Loucy (cell line): ENCODE measurements at regions not wholly inside any gene's neighbourhood (a gene's known extent, or its start where the extent isn't known, plus 50 kb on each side); places are given as distances from the start of the nearest gene placed in this dataset.

Source experiments
- H2AFZ ChIP-seq: fragments of 200-600 bp; sonication (generic); 2 replicates; pipeline ENCODE4 v1.6.0; 2016; ENCODE audit warnings: antibody characterized with exemption, mild to moderate bottlenecking, low read length, moderate library complexity
- H3F3A ChIP-seq: fragments of 200-600 bp; 2 replicates; pipeline ENCODE4 v1.6.0; 2016; ENCODE audit warnings: antibody characterized with exemption, low read depth, mild to moderate bottlenecking
- H3K27me3 ChIP-seq: fragments of 200-600 bp; sonication (generic); 2 replicates; pipeline ENCODE4 v1.6.1; 2014; ENCODE audit warnings: low read length, mild to moderate bottlenecking; ENCODE audit not compliant: insufficient read depth, poor library complexity, severe bottlenecking
- H3K36me3 ChIP-seq: fragments of 200-600 bp; sonication (generic); 2 replicates; pipeline ENCODE4 v1.6.1; 2016; ENCODE audit warnings: low read length; ENCODE audit not compliant: insufficient read depth
- H3K4me1 ChIP-seq: fragments of 200-600 bp; sonication (generic); 2 replicates; pipeline ENCODE4 v1.5.1; 2014; ENCODE audit warnings: low read length, mild to moderate bottlenecking; ENCODE audit not compliant: insufficient read depth, poor library complexity, severe bottlenecking
- H3K4me2 ChIP-seq: fragments of 200-600 bp; sonication (generic); 2 replicates; pipeline ENCODE4 v1.6.0; 2014; ENCODE audit warnings: antibody characterized with exemption, low read length, low read depth, mild to moderate bottlenecking; ENCODE audit not compliant: poor library complexity, severe bottlenecking
- H3K4me3 ChIP-seq: fragments of 200-600 bp; sonication (generic); 2 replicates; pipeline ENCODE4 v1.5.1; 2014; ENCODE audit warnings: low read length, mild to moderate bottlenecking, mixed read lengths; ENCODE audit not compliant: poor library complexity, severe bottlenecking
- H3K79me2 ChIP-seq: fragments of 200-600 bp; sonication (generic); 2 replicates; pipeline ENCODE4 v1.6.1; 2014; ENCODE audit warnings: low read length; ENCODE audit not compliant: insufficient read depth
- H3K9ac ChIP-seq: fragments of 200-600 bp; sonication (generic); 2 replicates; pipeline ENCODE4 v1.6.0; 2014; ENCODE audit warnings: mild to moderate bottlenecking, low read depth, low read length, moderate library complexity; ENCODE audit not compliant: poor library complexity, severe bottlenecking
- H3K9me2 ChIP-seq: fragments of 200-600 bp; sonication (generic); replicated peaks from 2 replicates; pipeline ENCODE4 v1.6.1; 2016; ENCODE audit warnings: low read depth, low read length, mixed read lengths
- H3K9me3 ChIP-seq: fragments of 200-600 bp; sonication (generic); 2 replicates; pipeline ENCODE4 v1.6.1; 2014; ENCODE audit warnings: mild to moderate bottlenecking, antibody characterized with exemption, low read length, low read depth; ENCODE audit not compliant: insufficient read depth
- H4K20me1 ChIP-seq: fragments of 200-600 bp; sonication (generic); 2 replicates; pipeline ENCODE4 v1.6.0; 2014; ENCODE audit warnings: antibody characterized with exemption, low read length, mild to moderate bottlenecking; ENCODE audit not compliant: insufficient read depth, poor library complexity, severe bottlenecking
- CTCF ChIP-seq: fragments of 200-600 bp; sonication (generic); conservative IDR thresholded peaks from 2 replicates; pipeline ENCODE4 v1.5.1; 2014; ENCODE audit warnings: mild to moderate bottlenecking, antibody characterized with exemption, low read length
- EZH2phosphoT487 ChIP-seq: fragments of 200-600 bp; IDR thresholded peaks from 2 replicates; pipeline ENCODE4 v1.6.1; 2018; ENCODE audit warnings: antibody characterized with exemption, mild to moderate bottlenecking, moderate library complexity, borderline replicate concordance

GRCh38 chr13:73288596-73288995 is 229.8 kb downstream of the KLF5 start:
- TF ChIP-seq CTCF (no peak), EZH2phosphoT487 (no peak)
- Histone ChIP-seq H2AFZ (no peak overlapping the region; the same call in 1 of the 2 replicates), H4K20me1 (no peaks in the 10 kb centered on the region)

GRCh38 chr13:73287831-73288230 is 229.0 kb downstream of the KLF5 start:
- Histone ChIP-seq H3K9me2 (no peaks in the 10 kb centered on the region), H4K20me1 (no peaks in the 10 kb centered on the region), H3K9ac (no peak overlapping the region), H3K9me3 (no peaks in the 10 kb centered on the region), H3K27me3 (no peaks in the 10 kb centered on the region), H3K4me1 (no peaks in the 10 kb centered on the region), H3K36me3 (no peaks in the 10 kb centered on the region), H2AFZ (no peak overlapping the region), H3K79me2 (no peaks in the 10 kb centered on the region), H3F3A (no peaks in the 10 kb centered on the region), H3K4me3 (no peak overlapping the region), H3K4me2 (no peak overlapping the region)
- TF ChIP-seq CTCF = no peak
- TF ChIP-seq EZH2phosphoT487 = no peak

More at GRCh38 chr13:73288596-73288995, 229.8 kb downstream of the KLF5 start:
- Histone ChIP-seq H3K27me3 (no peaks in the 10 kb centered on the region), H3K4me3 (no peak overlapping the region), H3K9me3 (no peaks in the 10 kb centered on the region), H3F3A (no peaks in the 10 kb centered on the region), H3K4me1 (no peaks in the 10 kb centered on the region), H3K9ac (no peak overlapping the region), H3K79me2 (no peaks in the 10 kb centered on the region), H3K36me3 (no peaks in the 10 kb centered on the region), H3K9me2 (no peaks in the 10 kb centered on the region), H3K4me2 (no peak overlapping the region)

GRCh38 chr13:73286942-73287620 is 228.3 kb downstream of the KLF5 start:
- Histone ChIP-seq H3K27me3 (no peaks in the 10 kb centered on the region), H4K20me1 (no peaks in the 10 kb centered on the region), H3K4me1 (no peaks in the 10 kb centered on the region), H3F3A (no peaks in the 10 kb centered on the region), H3K9me2 (no peaks in the 10 kb centered on the region), H3K9ac (no peak overlapping the region), H3K4me2 (no peak overlapping the region), H3K9me3 (no peaks in the 10 kb centered on the region), H3K79me2 (no peaks in the 10 kb centered on the region), H3K4me3 (no peak overlapping the region), H3K36me3 (no peaks in the 10 kb centered on the region), H2AFZ (no peak overlapping the region)
- TF ChIP-seq CTCF (no peak), EZH2phosphoT487 (no peak)
